ENCODE measurements at regions not wholly inside any gene's neighbourhood (a gene's known extent, or its start where the extent isn't known, plus 50 kb on each side); places are given as distances from the start of the nearest gene placed in this dataset.
"Not testable (repeated sequence)": the region's sequence is repeated elsewhere in the genome, so short reads cannot be mapped to it uniquely, and the experiment has no call there.

DNA sequence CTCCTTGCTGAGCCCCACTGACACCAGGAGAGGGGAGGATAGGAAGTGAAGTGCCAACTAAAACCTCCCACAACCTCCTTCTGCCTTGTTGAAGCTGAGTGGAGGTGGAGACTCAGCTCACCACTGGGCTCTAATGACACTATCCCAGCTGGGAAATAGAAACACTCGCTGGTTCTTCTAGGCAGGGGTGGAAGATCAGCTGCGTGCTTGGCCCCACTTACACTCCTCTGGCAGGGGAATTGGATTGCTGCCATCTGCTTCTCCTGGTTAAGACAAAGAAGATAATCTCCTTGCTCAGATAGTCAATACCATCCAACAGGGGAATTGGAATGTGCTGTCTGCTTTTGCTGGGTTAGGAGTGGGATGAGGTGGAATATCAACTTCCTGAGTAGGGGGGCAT, 392.5 kb downstream of the ZNF674 start:
- DNase-seq: no peak
- Histone ChIP-seq H3K27me3 (no peaks in the 10 kb centered on the region), H3K27ac (no peak overlapping the region), H3K9me3 (no peaks in the 10 kb centered on the region), H3K36me3 (no peaks in the 10 kb centered on the region), H3K4me1 (no peaks in the 10 kb centered on the region), H3K4me3 (no peak overlapping the region), H3K9ac (ENCODE audit: low read depth in 2 of 2, low read length in 2 of 2) (no peak overlapping the region)
- TF ChIP-seq, protein P1, sequence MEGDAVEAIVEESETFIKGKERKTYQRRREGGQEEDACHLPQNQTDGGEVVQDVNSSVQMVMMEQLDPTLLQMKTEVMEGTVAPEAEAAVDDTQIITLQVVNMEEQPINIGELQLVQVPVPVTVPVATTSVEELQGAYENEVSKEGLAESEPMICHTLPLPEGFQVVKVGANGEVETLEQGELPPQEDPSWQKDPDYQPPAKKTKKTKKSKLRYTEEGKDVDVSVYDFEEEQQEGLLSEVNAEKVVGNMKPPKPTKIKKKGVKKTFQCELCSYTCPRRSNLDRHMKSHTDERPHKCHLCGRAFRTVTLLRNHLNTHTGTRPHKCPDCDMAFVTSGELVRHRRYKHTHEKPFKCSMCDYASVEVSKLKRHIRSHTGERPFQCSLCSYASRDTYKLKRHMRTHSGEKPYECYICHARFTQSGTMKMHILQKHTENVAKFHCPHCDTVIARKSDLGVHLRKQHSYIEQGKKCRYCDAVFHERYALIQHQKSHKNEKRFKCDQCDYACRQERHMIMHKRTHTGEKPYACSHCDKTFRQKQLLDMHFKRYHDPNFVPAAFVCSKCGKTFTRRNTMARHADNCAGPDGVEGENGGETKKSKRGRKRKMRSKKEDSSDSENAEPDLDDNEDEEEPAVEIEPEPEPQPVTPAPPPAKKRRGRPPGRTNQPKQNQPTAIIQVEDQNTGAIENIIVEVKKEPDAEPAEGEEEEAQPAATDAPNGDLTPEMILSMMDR (IDR thresholded peaks at IDR 0.05): no peak
- intact Hi-C loops (cut with DNase I): no loop called here

DNA sequence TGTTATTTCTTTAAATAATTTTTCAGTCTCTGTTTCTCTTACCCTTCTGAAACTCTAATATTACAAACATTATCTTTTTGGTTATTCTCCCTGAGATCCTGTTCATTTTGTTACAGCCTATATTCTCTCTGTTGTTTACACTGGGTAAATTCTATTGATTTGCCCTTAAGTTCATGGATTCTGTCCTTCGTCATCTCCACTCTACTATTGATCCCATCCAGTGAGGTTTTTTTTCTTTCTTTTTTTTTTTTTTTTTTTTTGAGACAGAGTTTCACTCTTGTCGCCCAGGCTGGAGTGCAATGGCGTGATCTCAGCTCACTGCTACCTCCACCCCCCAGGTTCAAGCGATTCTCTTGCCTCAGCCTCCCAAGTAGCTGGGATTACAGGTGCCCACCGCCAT, 393.9 kb downstream of the ZNF674 start:
- H3K27ac ChIP-seq; H3K9me3 ChIP-seq; H3K4me3 ChIP-seq; H3K9ac ChIP-seq (ENCODE audit: low read depth in 2 of 2, low read length in 2 of 2); DNase-seq; H3K36me3 ChIP-seq; H3K27me3 ChIP-seq; intact Hi-C loops (cut with DNase I); H3K4me1 ChIP-seq: not testable (repeated sequence)

DNA sequence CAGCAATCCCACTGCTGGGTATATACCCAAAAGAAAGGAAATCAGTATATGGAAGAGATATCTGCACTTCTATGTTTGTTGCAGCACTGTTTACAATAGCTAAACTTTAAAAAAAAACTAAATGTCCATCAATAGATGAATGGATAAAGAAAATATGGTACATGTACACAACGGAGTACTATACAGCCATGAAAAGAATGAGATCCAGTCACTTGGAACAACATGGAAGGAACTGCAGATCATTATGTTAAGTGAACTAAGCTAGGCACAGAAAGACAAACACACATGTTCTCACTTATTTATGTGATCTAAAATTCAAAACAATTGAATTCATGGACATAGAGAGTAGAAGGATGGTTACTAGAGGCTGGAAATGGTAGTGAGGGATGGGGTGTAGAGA, 400.7 kb downstream of the ZNF674 start:
- TF ChIP-seq, protein P1 (IDR thresholded peaks at IDR 0.05): no peak
- H3K27me3 ChIP-seq: no peaks in the 10 kb centered on the region
- no peak overlapping the region for H3K27ac ChIP-seq
- H3K9ac ChIP-seq (ENCODE audit: low read depth in 2 of 2, low read length in 2 of 2): no peak overlapping the region
- H3K36me3 ChIP-seq: no peaks in the 10 kb centered on the region
- H3K4me3 ChIP-seq: no peak overlapping the region
- no peaks in the 10 kb centered on the region for H3K9me3 ChIP-seq
- intact Hi-C loops (cut with DNase I): no loop called here
- DNase-seq: no peak
- no peaks in the 10 kb centered on the region for H3K4me1 ChIP-seq

- H3K9me3 ChIP-seq: no peaks in the 10 kb centered on the region
- H3K4me1 ChIP-seq: no peaks in the 10 kb centered on the region
- no peaks in the 10 kb centered on the region for H3K36me3 ChIP-seq
- no peaks in the 10 kb centered on the region for H3K27me3 ChIP-seq
- no peak for DNase-seq
- H3K4me3 ChIP-seq: no peak overlapping the region
- TF ChIP-seq, protein P1 (IDR thresholded peaks at IDR 0.05): no peak
- H3K9ac ChIP-seq (ENCODE audit: low read depth in 2 of 2, low read length in 2 of 2): no peak overlapping the region
- intact Hi-C loops (cut with DNase I): no loop called here
- H3K27ac ChIP-seq: no peak overlapping the region
These were observed 404.9 kb downstream of the ZNF674 start for GRCh38 chrX:46140272-46140671.

- Histone ChIP-seq H3K9ac (ENCODE audit: low read depth in 2 of 2, low read length in 2 of 2) (no peak overlapping the region), H3K27me3 (no peaks in the 10 kb centered on the region), H3K36me3 (no peaks in the 10 kb centered on the region), H3K4me1 (no peaks in the 10 kb centered on the region), H3K27ac (no peak overlapping the region), H3K9me3 (no peaks in the 10 kb centered on the region), H3K4me3 (no peak overlapping the region)
- TF ChIP-seq, protein P1 (IDR thresholded peaks at IDR 0.05): no peak
- intact Hi-C loops (cut with DNase I): no loop called here
- no peak for DNase-seq
These were observed 415.0 kb downstream of the ZNF674 start for GRCh38 chrX:46130247-46130646.

GRCh38 chrX:46125111-46125510, 420.1 kb downstream of the ZNF674 start:
- TF ChIP-seq, protein P1 (IDR thresholded peaks at IDR 0.05): no peak
- Histone ChIP-seq H3K27me3 (no peaks in the 10 kb centered on the region), H3K9me3 (no peaks in the 10 kb centered on the region), H3K27ac (no peak overlapping the region), H3K36me3 (no peaks in the 10 kb centered on the region), H3K4me1 (no peaks in the 10 kb centered on the region), H3K4me3 (no peak overlapping the region), H3K9ac (ENCODE audit: low read depth in 2 of 2, low read length in 2 of 2) (no peak overlapping the region)
- no peak for DNase-seq
- intact Hi-C loops (cut with DNase I): no loop called here

Measured in colonic mucosa (tissue), 4 donors.